Upper lobe of right lung (tissue), 1 donor: ENCODE measurements at regions not wholly inside any gene's neighbourhood (a gene's known extent, or its start where the extent isn't known, plus 50 kb on each side); places are given as distances from the start of the nearest gene placed in this dataset.

Source experiments
- ATAC-seq: fragments of 200-7000 bp; cut with Tn5 transposase; one replicate; pipeline ENCODE4 v1.9.1; 2020; ENCODE audit warnings: mild to moderate bottlenecking, moderate library complexity
- DNase-seq: peaks from one replicate; pipeline ENCODE4 v3.0.0-alpha.2; 2020
- H3K27ac ChIP-seq: fragments of 200-600 bp; one replicate; pipeline ENCODE4 v1.8.0; 2022
- H3K27me3 ChIP-seq: fragments of 200-600 bp; one replicate; pipeline ENCODE4 v1.8.0; 2022; ENCODE audit warnings: mild to moderate bottlenecking
- H3K36me3 ChIP-seq: fragments of 200-600 bp; one replicate; pipeline ENCODE4 v1.8.0; 2022
- H3K4me1 ChIP-seq: fragments of 200-600 bp; one replicate; pipeline ENCODE4 v1.8.0; 2022
- H3K4me3 ChIP-seq: fragments of 200-600 bp; one replicate; pipeline ENCODE4 v1.8.0; 2022; ENCODE audit warnings: mild to moderate bottlenecking
- H3K9me3 ChIP-seq: fragments of 200-600 bp; one replicate; pipeline ENCODE4 v1.8.0; 2022
- CTCF ChIP-seq: fragments of 200-600 bp; IDR thresholded peaks from one replicate; pipeline ENCODE4 v1.8.0; 2022; ENCODE audit warnings: antibody characterized with exemption
- intact Hi-C: fragments of 100-400 bp; cut with DNase I; formaldehyde crosslinking; loops from one replicate; pipeline ENCODE4 v1.11.0; 2022
- donor health status: DM: no; HTN: yes; CAD: no; lungs with severe emphysema.

- ATAC-seq (no peak), DNase-seq (no peak)
- H3K27ac ChIP-seq = no peak overlapping the region
- no peaks in the 10 kb centered on the region for H3K27me3 ChIP-seq
- H3K36me3 ChIP-seq = no peaks in the 10 kb centered on the region
- no peaks in the 10 kb centered on the region for H3K4me1 ChIP-seq
- no peaks in the 10 kb centered on the region for H3K9me3 ChIP-seq
- H3K4me3 ChIP-seq = no peak overlapping the region
- no peak for TF ChIP-seq CTCF
- intact Hi-C loops = no loop called here
Measured at GRCh38 chr1:213369465-213369864, 318.4 kb downstream of the RPS6KC1 start.

GRCh38 chr1:213370523-213370922, 319.5 kb downstream of the RPS6KC1 start:
- DNase-seq (no peak), ATAC-seq (no peak)
- no peak overlapping the region for H3K4me3 ChIP-seq
- no peaks in the 10 kb centered on the region for H3K27me3 ChIP-seq
- no peak for TF ChIP-seq CTCF
- H3K9me3 ChIP-seq = no peaks in the 10 kb centered on the region
- intact Hi-C loops = loop anchor here (10.0 kb wide), 1 partner anchor 754 kb away; no protein-coding TSS in a partner anchor
- no peaks in the 10 kb centered on the region for H3K36me3 ChIP-seq
- H3K4me1 ChIP-seq = no peaks in the 10 kb centered on the region
- H3K27ac ChIP-seq = no peak overlapping the region

- Histone ChIP-seq H3K9me3 (no peaks in the 10 kb centered on the region), H3K36me3 (no peaks in the 10 kb centered on the region), H3K4me1 (no peaks in the 10 kb centered on the region), H3K27ac (no peak overlapping the region), H3K27me3 (no peaks in the 10 kb centered on the region), H3K4me3 (no peak overlapping the region)
- intact Hi-C loops = loop anchor here (10.0 kb wide), 1 partner anchor 753 kb away; no protein-coding TSS in a partner anchor
- no peak for TF ChIP-seq CTCF
- ATAC-seq (no peak), DNase-seq (no peak)
Measured at GRCh38 chr1:213371525-213371846, 320.4 kb downstream of the RPS6KC1 start.

- TF ChIP-seq CTCF = no peak
- no peaks in the 10 kb centered on the region for H3K36me3 ChIP-seq
- intact Hi-C loops = loop anchor here (10.0 kb wide), 1 partner anchor 753 kb away; no protein-coding TSS in a partner anchor
- H3K27me3 ChIP-seq = no peaks in the 10 kb centered on the region
- no peak overlapping the region for H3K4me3 ChIP-seq
- H3K4me1 ChIP-seq = no peaks in the 10 kb centered on the region
- no peak for ATAC-seq
- no peak overlapping the region for H3K27ac ChIP-seq
- DNase-seq = no peak
- no peaks in the 10 kb centered on the region for H3K9me3 ChIP-seq
Measured at GRCh38 chr1:213371847-213372619, 321.0 kb downstream of the RPS6KC1 start.

- intact Hi-C loops = loop anchor here (10.0 kb wide), 1 partner anchor 750 kb away; no protein-coding TSS in a partner anchor
- Histone ChIP-seq H3K4me1 (no peaks in the 10 kb centered on the region), H3K36me3 (no peaks in the 10 kb centered on the region), H3K9me3 (no peaks in the 10 kb centered on the region), H3K4me3 (no peak overlapping the region), H3K27ac (no peak overlapping the region), H3K27me3 (no peaks in the 10 kb centered on the region)
- TF ChIP-seq CTCF = peak; percentile 88
- peak; percentile 74 for DNase-seq
- peak; percentile 78 for ATAC-seq
Measured at GRCh38 chr1:213374369-213374768, 323.3 kb downstream of the RPS6KC1 start.
